CD4-positive, alpha-beta T cell (primary cell): ENCODE measurements at regions not wholly inside any gene's neighbourhood (a gene's known extent, or its start where the extent isn't known, plus 50 kb on each side); places are given as distances from the start of the nearest gene placed in this dataset.

Experiments
- ATAC-seq: fragments of 200-7000 bp; cut with Tn5 transposase; one replicate; pipeline ENCODE4 v1.10.0; 2022; ENCODE audit warnings: mild to moderate bottlenecking; ENCODE audit not compliant: poor library complexity
- CTCF ChIA-PET: fragments of 350-600 bp; sonication (Branson Sonifier 250); formaldehyde crosslinking; loops from one replicate; lab custom pipeline; 2021; ENCODE audit warnings: antibody characterized with exemption, inconsistent platforms; lab: Charles Lee
- POLR2A ChIA-PET: fragments of 350-600 bp; sonication (Branson Sonifier 250); formaldehyde crosslinking; loops from one replicate; lab custom pipeline; 2021; ENCODE audit warnings: antibody characterized with exemption, inconsistent platforms; lab: Charles Lee
- DNase-seq, 14 experiments: peaks; one replicate each; pipeline ENCODE4 v3.0.0-alpha.2; 2013 to 2020; ENCODE audit warnings: mixed read lengths in 2 of 14
- H3K27ac ChIP-seq, 2 donors: one replicate each; pipeline versions ENCODE4 v1.5.1 to v1.7.0; 2013; ENCODE audit warnings: low read length in 2 of 2, low read depth in 1 of 2, mild to moderate bottlenecking in 1 of 2
- H3K27me3 ChIP-seq, 2 experiments: 1 replicate in 1 of 2; 2 replicates in 1 of 2; pipeline versions ENCODE4 v1.6.1 to v1.7.0; 2013; ENCODE audit warnings: low read length in 2 of 2, control low read depth in 1 of 2, mild to moderate bottlenecking in 1 of 2, moderate library complexity in 1 of 2; ENCODE audit not compliant: insufficient read depth in 2 of 2, control insufficient read depth in 1 of 2
- H3K36me3 ChIP-seq: one replicate; pipeline ENCODE4 v1.6.1; 2013; ENCODE audit warnings: low read length, control low read depth; ENCODE audit not compliant: insufficient read depth
- H3K4me1 ChIP-seq: one replicate; pipeline ENCODE4 v1.6.1; 2013; ENCODE audit warnings: low read length, control low read depth; ENCODE audit not compliant: insufficient read depth
- H3K4me3 ChIP-seq: one replicate; pipeline ENCODE4 v1.5.1; 2013; ENCODE audit warnings: mild to moderate bottlenecking, low read length, moderate library complexity
- H3K9me3 ChIP-seq, 2 experiments: 1 replicate in 1 of 2; 2 replicates in 1 of 2; pipeline versions ENCODE4 v1.6.1 to v1.7.0; 2013; ENCODE audit warnings: low read length in 2 of 2, mild to moderate bottlenecking in 2 of 2, control low read depth in 1 of 2, moderate library complexity in 1 of 2; ENCODE audit not compliant: control insufficient read depth in 1 of 2, insufficient read depth in 1 of 2
- H3K27ac Mint-ChIP-seq: one replicate; pipeline ENCODE4 v1.8.0; 2020; ENCODE audit warnings: mixed read lengths
- H3K27me3 Mint-ChIP-seq: one replicate; pipeline ENCODE4 v1.8.0; 2021; ENCODE audit warnings: mixed read lengths
- H3K36me3 Mint-ChIP-seq: one replicate; pipeline ENCODE4 v1.8.0; 2021; ENCODE audit warnings: low read depth, mixed read lengths
- H3K4me1 Mint-ChIP-seq: one replicate; pipeline ENCODE4 v1.8.0; 2021; ENCODE audit warnings: low read depth, mixed read lengths
- H3K4me3 Mint-ChIP-seq: one replicate; pipeline ENCODE4 v1.8.0; 2020; ENCODE audit warnings: mild to moderate bottlenecking, mixed read lengths
- H3K9me3 Mint-ChIP-seq: one replicate; pipeline ENCODE4 v1.8.0; 2020; ENCODE audit warnings: mixed read lengths
- intact Hi-C, 2 experiments: fragments of 100-400 bp; cut with DNase I in 1 of 2; cut with micrococcal nuclease in 1 of 2; formaldehyde crosslinking; loops; one replicate each; pipeline versions ENCODE4 v1.15.1 to v1.9.0; 2023 to 2025; cut with DNase I, micrococcal nuclease
- TF ChIP-seq, protein P1 (sequence below): fragments of 200-600 bp; IDR thresholded peaks from one replicate; pipeline ENCODE4 v1.8.0; 2022; ENCODE audit warnings: antibody characterized with exemption, mild to moderate bottlenecking

DNA sequence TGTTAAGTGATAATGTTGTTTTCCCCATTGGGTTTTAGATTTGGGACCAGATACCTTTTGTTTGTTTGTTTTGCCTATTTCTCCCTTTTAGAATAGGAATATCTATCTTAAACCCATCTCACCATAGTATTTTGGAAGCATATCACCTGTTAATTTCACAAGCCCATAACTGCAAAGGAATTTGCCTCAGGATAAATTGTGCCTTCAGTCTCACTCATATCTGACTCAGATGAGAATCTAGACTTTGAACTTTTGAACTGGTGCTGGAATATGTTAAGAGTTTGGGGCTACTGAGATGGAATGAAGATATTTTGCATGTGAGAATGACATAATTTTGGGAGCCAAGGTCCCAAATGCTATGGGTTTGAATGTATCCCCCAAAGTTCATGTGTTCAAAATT, 607.4 kb downstream of the HACE1 start:
- Histone ChIP-seq H3K4me3 (no peak overlapping the region), H3K27ac (no peak overlapping the region), H3K9me3 (no peaks in the 10 kb centered on the region), H3K27me3 (no peaks in the 10 kb centered on the region), H3K36me3 (no peaks in the 10 kb centered on the region), H3K4me1 (no peaks in the 10 kb centered on the region)
- TF ChIP-seq, protein P1, sequence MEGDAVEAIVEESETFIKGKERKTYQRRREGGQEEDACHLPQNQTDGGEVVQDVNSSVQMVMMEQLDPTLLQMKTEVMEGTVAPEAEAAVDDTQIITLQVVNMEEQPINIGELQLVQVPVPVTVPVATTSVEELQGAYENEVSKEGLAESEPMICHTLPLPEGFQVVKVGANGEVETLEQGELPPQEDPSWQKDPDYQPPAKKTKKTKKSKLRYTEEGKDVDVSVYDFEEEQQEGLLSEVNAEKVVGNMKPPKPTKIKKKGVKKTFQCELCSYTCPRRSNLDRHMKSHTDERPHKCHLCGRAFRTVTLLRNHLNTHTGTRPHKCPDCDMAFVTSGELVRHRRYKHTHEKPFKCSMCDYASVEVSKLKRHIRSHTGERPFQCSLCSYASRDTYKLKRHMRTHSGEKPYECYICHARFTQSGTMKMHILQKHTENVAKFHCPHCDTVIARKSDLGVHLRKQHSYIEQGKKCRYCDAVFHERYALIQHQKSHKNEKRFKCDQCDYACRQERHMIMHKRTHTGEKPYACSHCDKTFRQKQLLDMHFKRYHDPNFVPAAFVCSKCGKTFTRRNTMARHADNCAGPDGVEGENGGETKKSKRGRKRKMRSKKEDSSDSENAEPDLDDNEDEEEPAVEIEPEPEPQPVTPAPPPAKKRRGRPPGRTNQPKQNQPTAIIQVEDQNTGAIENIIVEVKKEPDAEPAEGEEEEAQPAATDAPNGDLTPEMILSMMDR, result no peak
- ChIA-PET CTCF (no interaction called here), POLR2A (no interaction called here)
- no peaks in the 10 kb centered on the region for H3K27me3 Mint-ChIP-seq
- H3K36me3 Mint-ChIP-seq, result no peaks in the 10 kb centered on the region
- intact Hi-C loops, result no loop called here
- no peaks in the 10 kb centered on the region for H3K4me1 Mint-ChIP-seq
- H3K9me3 Mint-ChIP-seq, result no peaks in the 10 kb centered on the region
- H3K27ac Mint-ChIP-seq, result no peak overlapping the region
- ATAC-seq, result no peak
- H3K4me3 Mint-ChIP-seq, result no peak overlapping the region
- no peak for DNase-seq

DNA sequence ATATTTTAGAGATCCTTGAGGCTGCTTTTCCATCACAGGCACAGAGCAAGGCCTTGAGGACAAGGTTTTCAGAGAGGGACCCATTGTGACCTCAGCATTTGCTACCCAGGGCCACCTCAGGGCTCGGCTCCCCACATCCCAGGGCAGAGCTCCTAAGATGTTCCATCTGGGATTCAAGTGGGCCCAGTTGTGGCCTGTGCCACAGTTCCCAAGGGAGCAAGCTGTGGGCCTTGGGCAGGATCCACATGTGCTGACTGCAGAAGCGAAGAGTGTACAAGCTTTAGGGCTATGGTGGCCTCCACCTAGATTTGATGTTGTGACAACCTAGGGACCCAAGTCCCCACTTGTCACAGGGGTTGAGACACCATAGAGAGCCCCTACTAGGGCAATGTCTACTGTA, 608.1 kb downstream of the HACE1 start:
- TF ChIP-seq, protein P1, result no peak
- no peak overlapping the region for H3K27ac Mint-ChIP-seq
- H3K27me3 Mint-ChIP-seq, result no peaks in the 10 kb centered on the region
- ATAC-seq (no peak), DNase-seq (no peak)
- no peaks in the 10 kb centered on the region for H3K27me3 ChIP-seq
- no peaks in the 10 kb centered on the region for H3K4me1 ChIP-seq
- H3K9me3 Mint-ChIP-seq, result peaks cover 2% of the 10 kb centered on the region
- ChIA-PET POLR2A (no interaction called here), CTCF (no interaction called here)
- intact Hi-C loops, result no loop called here
- no peak overlapping the region for H3K4me3 Mint-ChIP-seq
- no peaks in the 10 kb centered on the region for H3K4me1 Mint-ChIP-seq
- no peaks in the 10 kb centered on the region for H3K9me3 ChIP-seq
- no peak overlapping the region for H3K4me3 ChIP-seq
- no peaks in the 10 kb centered on the region for H3K36me3 Mint-ChIP-seq
- no peaks in the 10 kb centered on the region for H3K36me3 ChIP-seq
- no peak overlapping the region for H3K27ac ChIP-seq

DNA sequence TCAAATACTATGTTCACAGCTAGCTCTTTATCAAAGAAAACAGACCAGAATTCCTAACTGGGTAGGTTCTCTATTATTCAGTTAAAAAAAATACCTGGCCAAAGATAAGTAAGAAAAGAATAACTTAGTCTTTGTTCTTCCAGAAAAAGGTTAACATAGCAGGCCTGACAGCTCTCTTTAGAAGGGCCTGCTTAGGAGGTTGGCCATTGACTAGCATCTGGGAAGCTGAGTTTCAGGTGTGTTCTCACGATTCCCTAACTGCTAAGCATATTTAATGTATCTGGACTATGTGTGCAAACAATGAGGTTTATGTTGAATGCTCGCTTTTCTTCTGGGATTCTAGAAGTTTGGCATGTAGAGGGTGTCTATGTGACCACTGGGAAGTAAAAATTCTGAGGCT, 618.9 kb downstream of the HACE1 start:
- Histone ChIP-seq H3K27ac (no peak overlapping the region), H3K4me1 (no peaks in the 10 kb centered on the region), H3K4me3 (no peak overlapping the region), H3K9me3 (peaks cover 0 to 5% of the 10 kb centered on the region in 2 experiments), H3K27me3 (no peaks in the 10 kb centered on the region), H3K36me3 (no peaks in the 10 kb centered on the region)
- Mint-ChIP-seq H3K4me3 (no peak overlapping the region), H3K9me3 (peaks cover 2% of the 10 kb centered on the region), H3K27me3 (no peaks in the 10 kb centered on the region), H3K4me1 (no peaks in the 10 kb centered on the region), H3K36me3 (no peaks in the 10 kb centered on the region), H3K27ac (no peak overlapping the region)
- intact Hi-C loops, result no loop called here
- no peak for DNase-seq
- POLR2A ChIA-PET, result no interaction called here
- TF ChIP-seq, protein P1, result no peak
- ATAC-seq, result no peak
- CTCF ChIA-PET, result no interaction called here
